Epithelial cell of proximal tubule (primary cell): ENCODE measurements at regions not wholly inside any gene's neighbourhood (a gene's known extent, or its start where the extent isn't known, plus 50 kb on each side); places are given as distances from the start of the nearest gene placed in this dataset.

Experiments
- DNase-seq: peaks from one replicate; pipeline ENCODE4 v3.0.0-alpha.2; 2011; ENCODE audit warnings: low read depth
- H3K4me3 ChIP-seq: 2 replicates; pipeline ENCODE4 v1.5.1; 2011; ENCODE audit warnings: low read depth, mild to moderate bottlenecking, low read length
- CTCF ChIP-seq: conservative IDR thresholded peaks from 2 replicates; pipeline ENCODE4 v1.5.1; 2012; ENCODE audit warnings: low read depth, mild to moderate bottlenecking, low read length

- DNase-seq: no peak
- TF ChIP-seq CTCF: no peak
- H3K4me3 ChIP-seq: no peak overlapping the region
These were observed 52.2 kb upstream of the CCDC80 start for GRCh38 chr3:112693186-112693585.
